ENCODE measurements at regions not wholly inside any gene's neighbourhood (a gene's known extent, or its start where the extent isn't known, plus 50 kb on each side); places are given as distances from the start of the nearest gene placed in this dataset.
A peak's percentile ranks its signal among the peaks of the same experiment; 100 is the strongest.
"Not testable (repeated sequence)": the region's sequence is repeated elsewhere in the genome, so short reads cannot be mapped to it uniquely, and the experiment has no call there.

DNA sequence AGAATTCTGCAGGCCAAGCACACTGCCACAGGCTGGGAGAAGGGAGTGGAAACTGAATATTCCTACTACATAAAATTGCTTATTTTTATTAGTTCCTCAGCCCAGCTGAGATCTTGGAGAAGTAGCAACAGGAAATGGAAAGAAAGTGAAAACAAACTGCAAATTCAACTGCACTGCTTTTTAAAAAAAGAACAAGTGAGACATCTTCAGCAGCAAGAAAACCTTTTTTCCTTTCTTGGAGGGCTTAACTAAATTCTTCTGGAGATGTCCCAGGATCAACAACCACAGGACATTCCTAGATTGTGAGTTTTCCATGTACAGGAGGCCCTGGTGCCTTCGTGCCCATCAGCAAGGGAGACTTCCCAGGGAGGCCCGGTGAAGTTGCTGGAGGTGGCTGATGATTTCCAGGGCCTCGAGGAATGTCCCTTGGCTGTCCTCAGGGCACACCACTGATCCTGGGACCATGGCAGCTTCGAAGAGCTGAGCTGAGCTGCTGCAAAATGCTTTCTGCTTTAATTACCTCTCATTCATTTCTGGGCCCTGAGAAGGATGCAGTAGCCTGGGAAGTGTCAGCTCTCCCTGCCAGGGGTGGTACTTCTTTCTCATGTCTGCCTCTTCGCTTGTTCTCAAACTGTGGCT is 275.5 kb upstream of the FRG2C start:
- DNase-seq (ENCODE audit: low read depth, low spot score), result peak; percentile 65

- peak; percentile 81 for DNase-seq (ENCODE audit: low read depth, low spot score)
These were observed 270.8 kb upstream of the FRG2C start for GRCh38 chr3:75393288-75393694.

GRCh38 chr3:75394102-75394501 is 270.0 kb upstream of the FRG2C start:
- DNase-seq (ENCODE audit: low read depth, low spot score), result not testable (repeated sequence)

- DNase-seq (ENCODE audit: low read depth, low spot score), result not testable (repeated sequence)
These were observed 269.4 kb upstream of the FRG2C start for GRCh38 chr3:75394562-75395360.

DNA sequence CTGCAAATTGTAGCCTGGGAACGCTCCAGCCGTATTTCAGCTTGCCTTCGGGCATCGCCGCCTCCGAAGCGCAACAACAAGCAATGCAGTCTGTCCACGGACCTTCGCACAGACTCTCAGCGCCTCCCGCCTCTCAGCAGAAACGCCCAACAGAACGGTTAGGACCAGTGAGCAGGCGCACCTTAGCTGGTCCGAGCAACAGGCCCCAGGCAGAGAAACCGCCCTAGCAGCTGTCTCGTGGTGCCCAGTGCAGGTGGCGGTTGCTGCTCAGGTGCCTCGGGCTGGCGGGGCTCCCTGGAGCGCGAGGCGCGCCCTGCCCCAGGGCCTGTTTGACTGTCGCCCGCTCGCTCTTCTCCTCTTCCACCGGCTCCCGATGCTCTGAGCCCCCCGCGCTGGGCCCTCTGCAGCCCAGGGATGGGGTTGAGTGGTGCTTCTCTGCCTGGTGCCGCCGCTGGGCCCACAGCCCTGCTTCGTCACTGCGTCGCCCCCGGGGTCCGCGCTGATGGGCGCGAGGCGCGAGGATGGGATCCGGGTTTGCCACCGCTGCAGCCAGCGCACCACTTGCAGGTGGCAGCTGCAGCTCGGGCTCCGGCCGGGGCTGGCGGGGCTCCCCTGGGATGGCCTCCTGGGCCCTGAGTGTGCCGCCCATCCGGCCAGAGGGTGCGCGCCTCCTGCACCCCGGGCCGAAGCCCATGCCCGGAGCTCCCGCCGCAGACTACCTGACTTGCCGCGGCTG is 268.4 kb upstream of the FRG2C start:
- DNase-seq (ENCODE audit: low read depth, low spot score), result no peak

DNA sequence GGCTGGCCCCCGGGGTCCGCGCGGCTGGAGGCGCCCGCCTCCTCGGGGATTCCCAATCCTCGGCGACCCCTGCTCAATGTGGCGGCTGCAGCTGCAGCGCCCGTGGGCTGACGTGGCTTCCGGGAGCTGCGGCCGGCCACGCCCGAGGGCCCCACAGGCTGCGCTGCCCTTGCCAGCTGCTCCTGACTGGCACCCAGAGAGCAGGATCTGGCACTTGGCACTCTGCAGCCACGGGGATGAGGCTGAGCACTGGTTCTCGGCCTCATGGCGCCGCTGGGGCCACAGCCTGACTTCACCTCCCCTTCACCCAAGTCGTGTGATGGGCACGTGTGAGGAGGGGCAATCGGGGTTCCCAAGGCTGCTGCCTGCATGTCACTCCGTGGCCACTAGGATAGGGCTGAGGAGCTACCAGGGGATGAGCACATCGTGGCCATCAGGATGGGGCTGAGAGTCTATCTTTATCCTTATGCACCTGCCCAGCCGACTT is 267.8 kb upstream of the FRG2C start:
- no peak for DNase-seq (ENCODE audit: low read depth, low spot score)

- not testable (repeated sequence) for DNase-seq (ENCODE audit: low read depth, low spot score)
These were observed 266.6 kb upstream of the FRG2C start for GRCh38 chr3:75397486-75397885.

DNA sequence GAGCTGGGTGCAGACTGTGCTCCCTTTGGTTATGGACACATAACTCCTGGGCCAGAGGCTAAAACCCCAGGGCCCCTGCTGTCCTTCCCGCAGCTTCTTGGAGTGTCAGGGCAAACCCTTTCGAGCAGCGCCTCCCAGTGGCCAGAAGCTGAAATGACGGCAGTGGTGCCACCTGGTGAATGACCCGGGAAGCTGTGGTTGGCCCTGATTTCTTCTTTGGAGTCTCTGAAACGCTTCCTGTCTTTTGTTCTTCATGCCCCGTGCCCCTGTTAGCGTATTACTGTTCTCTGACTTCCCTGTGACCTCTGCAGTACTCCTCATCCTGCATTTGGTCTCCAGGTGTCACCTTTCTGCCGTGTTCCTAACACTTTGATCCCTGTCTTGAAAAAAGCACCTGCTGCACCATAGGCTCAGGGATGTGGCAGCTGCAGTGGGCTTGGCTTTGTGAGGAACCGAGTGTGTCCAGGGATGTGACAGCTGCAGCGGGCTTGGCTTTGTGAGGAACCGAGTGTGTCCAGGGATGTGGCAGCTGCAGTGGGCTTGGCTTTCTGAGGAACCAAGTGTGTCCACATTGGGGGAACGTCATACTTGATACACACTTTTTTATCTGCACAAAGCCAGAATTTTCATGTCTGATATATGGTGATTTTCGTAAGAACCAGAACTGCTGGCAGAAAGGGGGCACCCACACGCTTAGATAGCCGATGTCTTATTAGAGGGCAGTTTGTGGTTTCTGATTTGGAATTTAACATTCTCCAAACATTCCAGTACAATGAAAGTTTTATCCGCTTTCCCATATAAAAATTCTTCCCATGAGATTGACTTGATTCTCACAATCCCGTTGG is 241.8 kb upstream of the FRG2C start:
- DNase-seq (ENCODE audit: low read depth, low spot score), result peak; percentile 91

GRCh38 chr3:75425379-75425778 is 238.7 kb upstream of the FRG2C start:
- not testable (repeated sequence) for DNase-seq (ENCODE audit: low read depth, low spot score)

DNA sequence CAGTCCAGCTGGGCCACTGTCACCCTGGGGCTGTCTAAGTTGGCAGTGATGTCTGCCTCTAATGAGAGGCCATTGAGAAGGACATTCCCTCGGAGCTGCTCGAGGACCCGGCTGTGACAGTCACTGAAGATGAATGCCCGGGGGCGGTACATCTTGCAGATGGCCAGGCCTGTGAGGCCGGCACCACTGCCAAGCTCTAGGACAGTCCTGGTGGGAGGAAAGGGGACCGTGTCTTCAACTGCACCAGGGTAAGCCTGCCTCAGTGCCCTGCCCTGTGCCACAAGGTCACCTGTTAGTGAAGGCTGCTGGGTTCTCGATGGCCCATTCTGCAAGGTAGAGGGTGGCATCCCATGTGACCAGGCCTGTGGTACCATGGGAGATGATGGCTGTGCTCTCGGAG is 236.6 kb upstream of the FRG2C start:
- DNase-seq (ENCODE audit: low read depth, low spot score), result not testable (repeated sequence)

GRCh38 chr3:75427906-75428305 is 236.2 kb upstream of the FRG2C start:
- DNase-seq (ENCODE audit: low read depth, low spot score), result not testable (repeated sequence)

DNA sequence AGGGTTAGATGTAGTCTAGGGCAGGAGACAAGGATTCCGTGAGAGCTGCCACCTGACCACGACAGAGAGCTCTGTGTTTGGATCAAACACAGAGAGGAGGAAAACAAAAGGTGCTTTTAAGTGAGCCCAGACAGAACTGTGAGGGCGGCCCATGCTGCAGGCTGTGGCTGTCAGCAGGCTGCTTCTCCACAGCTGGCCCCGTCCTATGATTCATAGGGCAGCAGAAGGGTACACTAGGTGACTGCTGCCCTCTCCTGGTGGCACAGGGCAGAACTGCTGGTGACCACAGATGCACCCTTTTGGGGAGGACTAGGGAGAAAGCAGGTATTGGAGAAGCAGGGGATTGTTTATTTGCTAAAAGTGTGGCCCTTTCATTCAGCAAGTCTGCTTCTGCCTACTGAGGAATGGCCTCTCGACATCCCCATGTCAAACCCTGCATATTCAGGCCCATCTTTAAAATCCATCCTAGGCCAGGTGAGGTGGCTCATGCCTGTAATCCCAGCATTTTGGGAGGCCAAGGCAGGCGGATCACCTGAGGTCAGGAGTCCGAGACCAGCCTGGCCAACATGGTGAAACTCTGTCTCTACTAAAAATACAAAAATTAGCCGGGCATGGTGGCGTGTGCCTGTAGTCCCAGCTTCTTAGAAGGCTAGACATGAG is 234.4 kb upstream of the FRG2C start:
- peak; percentile 83 for DNase-seq (ENCODE audit: low read depth, low spot score)

- not testable (repeated sequence) for DNase-seq (ENCODE audit: low read depth, low spot score)
These were observed 233.7 kb upstream of the FRG2C start for GRCh38 chr3:75430406-75430805.

DNA sequence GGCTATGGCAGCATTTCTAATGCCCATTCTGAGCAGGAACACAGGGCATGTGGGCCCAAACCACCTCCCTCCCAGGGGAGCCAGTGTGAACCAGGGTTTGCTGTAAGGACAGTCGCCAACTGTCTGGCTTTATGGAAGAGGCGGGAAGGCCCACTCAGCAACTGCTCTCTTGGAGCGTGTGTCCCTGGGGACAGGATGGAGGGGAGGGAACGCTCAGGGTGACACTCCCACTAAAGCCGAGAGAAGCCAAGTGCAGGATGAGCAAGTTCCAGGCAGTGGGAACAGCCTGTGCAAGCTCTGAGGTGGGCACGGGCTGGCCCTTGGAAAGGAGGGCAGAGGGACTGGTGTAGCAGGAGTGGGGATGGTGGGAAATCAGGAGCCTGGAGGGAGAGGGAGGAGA is 233.0 kb upstream of the FRG2C start:
- not testable (repeated sequence) for DNase-seq (ENCODE audit: low read depth, low spot score)

DNA sequence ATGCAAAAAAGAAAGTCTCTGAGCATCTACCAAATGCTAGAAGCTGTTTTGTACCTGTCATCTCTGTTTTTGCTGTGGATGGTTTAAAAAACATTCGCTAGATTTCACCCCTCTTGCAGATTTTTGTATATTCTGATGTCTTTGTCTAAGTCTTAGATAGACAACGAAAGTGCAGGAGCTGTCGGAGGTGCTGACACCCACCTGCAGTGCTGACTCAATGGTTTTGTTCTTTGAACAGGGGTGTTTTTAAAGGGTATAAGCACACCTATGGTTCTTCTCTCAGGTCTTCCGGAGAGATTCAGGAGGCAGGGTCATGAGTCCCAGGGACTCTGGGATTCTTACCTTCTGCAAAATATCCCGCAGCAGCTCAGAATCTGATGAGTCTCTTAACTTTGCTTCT is 231.7 kb upstream of the FRG2C start:
- not testable (repeated sequence) for DNase-seq (ENCODE audit: low read depth, low spot score)

DNA sequence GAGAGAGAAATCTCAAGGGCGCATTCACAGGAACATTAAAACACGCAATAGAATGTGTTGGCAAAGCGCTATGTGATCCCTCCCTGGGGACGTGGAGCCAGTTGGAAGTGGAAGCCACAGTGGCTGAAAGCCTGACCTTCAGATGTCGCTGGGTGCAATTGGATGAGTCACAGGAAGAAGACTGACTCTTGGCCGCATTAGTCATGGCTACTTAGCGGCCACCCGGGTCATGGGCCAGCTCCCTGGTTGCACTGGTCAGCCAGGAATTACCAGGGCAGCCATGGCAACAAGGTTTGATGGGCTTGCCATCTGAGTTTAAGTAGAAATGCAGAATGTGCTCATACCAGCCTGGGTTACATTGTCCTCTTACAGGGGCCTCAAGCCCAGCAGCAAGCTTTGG is 231.2 kb upstream of the FRG2C start:
- peak; percentile 51 for DNase-seq (ENCODE audit: low read depth, low spot score)

GRCh38 chr3:75433295-75433694 is 230.8 kb upstream of the FRG2C start:
- DNase-seq (ENCODE audit: low read depth, low spot score), result not testable (repeated sequence)

DNA sequence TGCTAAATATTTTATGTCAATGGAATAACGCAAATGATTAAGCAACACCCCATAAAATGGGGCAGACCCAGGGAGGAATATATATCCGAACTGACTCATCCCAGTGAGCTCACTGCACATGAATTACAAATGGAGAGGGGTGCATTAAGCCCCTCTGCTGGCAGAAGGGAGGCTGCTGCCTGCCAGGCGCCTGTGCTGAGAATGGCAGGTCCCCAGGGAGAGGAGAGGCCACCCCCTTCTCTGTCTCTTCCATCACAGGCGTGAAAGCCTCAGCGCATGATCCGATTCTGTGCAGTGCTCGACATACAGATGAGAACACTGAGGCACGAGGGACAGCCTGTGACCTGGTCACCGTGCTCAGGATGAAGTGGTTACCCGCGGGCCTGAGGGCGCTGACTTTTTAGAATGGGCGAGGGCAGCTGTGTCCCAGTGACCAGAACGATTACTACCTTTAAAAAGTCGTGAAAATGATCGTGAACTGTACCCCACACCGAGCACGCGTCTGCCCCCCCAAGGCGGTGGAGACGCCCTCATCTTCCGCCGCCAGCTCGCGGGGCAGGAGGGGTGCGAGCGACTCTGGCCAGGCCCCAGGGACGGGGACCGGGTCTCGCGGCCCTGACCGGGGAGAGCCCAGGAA is 229.7 kb upstream of the FRG2C start:
- DNase-seq (ENCODE audit: low read depth, low spot score), result peak; percentile 39

DNA sequence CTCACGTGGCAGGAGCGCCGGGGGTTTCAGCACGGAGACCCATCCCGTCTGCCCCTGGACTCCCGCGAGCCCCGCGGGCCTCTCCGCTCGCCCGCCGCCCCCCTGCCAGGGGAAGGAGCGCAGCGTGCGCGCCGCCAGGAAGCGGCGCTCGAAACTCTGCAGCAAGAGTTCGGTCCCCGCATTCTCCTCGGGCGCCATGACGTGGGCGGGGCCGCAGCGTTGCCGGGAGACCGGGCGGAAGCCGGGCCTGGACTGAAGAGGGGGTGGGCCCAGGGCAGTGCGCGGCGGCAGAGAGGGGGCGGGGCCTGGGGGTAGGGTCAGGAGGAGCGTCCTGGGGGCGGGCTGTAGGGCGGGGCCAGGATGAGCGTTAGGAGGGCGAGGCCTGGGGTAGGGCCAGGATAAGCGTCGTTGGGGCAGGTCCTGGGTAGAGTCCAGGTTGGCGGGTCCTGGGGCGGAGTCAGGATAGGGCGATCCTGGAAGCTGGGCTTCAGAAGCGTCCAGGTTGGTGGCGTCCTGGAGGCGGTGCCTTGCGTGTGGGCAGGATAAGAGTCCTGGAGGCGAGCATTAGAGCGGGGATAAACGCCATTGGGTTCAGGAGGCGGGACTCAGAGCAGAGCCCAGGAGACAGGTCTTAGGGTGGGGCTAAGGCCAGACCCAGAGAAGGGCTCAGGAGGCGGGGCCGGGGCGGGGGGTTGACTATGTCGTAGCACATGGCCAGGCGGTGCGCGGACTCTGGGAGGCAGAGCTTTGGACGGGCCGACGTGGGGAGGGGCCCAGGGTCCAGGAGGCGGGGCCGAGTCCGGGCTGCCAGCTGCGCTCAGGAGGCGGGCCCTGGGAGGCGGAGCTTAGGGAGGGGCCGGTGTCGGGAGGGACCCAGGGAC is 229.0 kb upstream of the FRG2C start:
- DNase-seq (ENCODE audit: low read depth, low spot score), result peak; percentile 98

Measured in ELF-1 (cell line).